Fibroblast of lung (primary cell): ENCODE measurements at regions not wholly inside any gene's neighbourhood (a gene's known extent, or its start where the extent isn't known, plus 50 kb on each side); places are given as distances from the start of the nearest gene placed in this dataset.

Experiments
- EZH2 ChIP-seq: IDR thresholded peaks from 2 replicates; pipeline ENCODE4 v1.5.1; 2012; ENCODE audit warnings: low read length, control low read depth, mild to moderate bottlenecking; ENCODE audit errors: missing control alignments
- TF ChIP-seq, protein P1 (sequence below), 2 donors: IDR thresholded peaks in 1 of 2; conservative IDR thresholded peaks in 1 of 2; 1 replicate in 1 of 2; 2 replicates in 1 of 2; pipeline ENCODE4 v1.5.1; 2011 to 2012; ENCODE audit warnings: low read length in 2 of 2, control low read depth in 1 of 2, inconsistent platforms in 1 of 2, low read depth in 1 of 2, mild to moderate bottlenecking in 1 of 2

DNA sequence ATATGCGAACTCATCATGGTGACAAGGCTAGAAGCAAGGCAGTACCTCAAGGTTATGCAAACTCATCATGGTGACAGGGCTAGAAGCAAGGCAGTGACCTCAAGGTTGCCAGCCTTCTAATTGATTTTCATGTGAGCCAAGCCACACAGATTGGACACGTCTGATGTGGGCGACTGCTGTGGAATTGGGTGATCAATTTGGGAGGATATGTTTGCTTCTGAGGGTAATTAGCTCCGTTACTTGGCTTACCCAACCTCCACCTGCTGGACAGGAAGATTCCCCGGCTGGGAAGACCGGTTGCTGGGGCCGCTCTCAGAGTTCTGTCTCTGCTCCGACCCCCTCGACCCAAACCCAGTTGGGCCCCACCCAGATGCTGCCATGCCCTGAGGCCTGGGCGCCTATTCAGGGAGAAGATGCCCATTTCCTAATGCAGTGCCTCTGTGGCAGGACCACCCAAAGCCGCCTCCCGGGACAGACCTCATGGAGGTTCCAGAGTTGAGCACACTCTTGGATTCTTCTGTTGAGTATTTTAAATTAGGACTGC, 69.9 kb upstream of the SHANK2 start:
- TF ChIP-seq, protein P1, sequence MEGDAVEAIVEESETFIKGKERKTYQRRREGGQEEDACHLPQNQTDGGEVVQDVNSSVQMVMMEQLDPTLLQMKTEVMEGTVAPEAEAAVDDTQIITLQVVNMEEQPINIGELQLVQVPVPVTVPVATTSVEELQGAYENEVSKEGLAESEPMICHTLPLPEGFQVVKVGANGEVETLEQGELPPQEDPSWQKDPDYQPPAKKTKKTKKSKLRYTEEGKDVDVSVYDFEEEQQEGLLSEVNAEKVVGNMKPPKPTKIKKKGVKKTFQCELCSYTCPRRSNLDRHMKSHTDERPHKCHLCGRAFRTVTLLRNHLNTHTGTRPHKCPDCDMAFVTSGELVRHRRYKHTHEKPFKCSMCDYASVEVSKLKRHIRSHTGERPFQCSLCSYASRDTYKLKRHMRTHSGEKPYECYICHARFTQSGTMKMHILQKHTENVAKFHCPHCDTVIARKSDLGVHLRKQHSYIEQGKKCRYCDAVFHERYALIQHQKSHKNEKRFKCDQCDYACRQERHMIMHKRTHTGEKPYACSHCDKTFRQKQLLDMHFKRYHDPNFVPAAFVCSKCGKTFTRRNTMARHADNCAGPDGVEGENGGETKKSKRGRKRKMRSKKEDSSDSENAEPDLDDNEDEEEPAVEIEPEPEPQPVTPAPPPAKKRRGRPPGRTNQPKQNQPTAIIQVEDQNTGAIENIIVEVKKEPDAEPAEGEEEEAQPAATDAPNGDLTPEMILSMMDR (conservative IDR thresholded peaks at IDR 0.05 in 1 of 2, IDR thresholded peaks at IDR 0.05 in 1 of 2; ENCODE audit: low read depth in 1 of 2, low read length in 2 of 2): no peak
- TF ChIP-seq EZH2: no peak
